GM19239 (cell line): ENCODE measurements at regions not wholly inside any gene's neighbourhood (a gene's known extent, or its start where the extent isn't known, plus 50 kb on each side); places are given as distances from the start of the nearest gene placed in this dataset.

Experiments
- DNase-seq: peaks from one replicate; pipeline ENCODE4 v3.0.0; 2011; ENCODE audit warnings: low spot score; ENCODE audit not compliant: insufficient read length
- FAIRE-seq: peaks from 2 replicates; lab custom pipeline; 2011; peaks lifted over from hg19 to GRCh38; lab: Jason Lieb, UNC

DNA sequence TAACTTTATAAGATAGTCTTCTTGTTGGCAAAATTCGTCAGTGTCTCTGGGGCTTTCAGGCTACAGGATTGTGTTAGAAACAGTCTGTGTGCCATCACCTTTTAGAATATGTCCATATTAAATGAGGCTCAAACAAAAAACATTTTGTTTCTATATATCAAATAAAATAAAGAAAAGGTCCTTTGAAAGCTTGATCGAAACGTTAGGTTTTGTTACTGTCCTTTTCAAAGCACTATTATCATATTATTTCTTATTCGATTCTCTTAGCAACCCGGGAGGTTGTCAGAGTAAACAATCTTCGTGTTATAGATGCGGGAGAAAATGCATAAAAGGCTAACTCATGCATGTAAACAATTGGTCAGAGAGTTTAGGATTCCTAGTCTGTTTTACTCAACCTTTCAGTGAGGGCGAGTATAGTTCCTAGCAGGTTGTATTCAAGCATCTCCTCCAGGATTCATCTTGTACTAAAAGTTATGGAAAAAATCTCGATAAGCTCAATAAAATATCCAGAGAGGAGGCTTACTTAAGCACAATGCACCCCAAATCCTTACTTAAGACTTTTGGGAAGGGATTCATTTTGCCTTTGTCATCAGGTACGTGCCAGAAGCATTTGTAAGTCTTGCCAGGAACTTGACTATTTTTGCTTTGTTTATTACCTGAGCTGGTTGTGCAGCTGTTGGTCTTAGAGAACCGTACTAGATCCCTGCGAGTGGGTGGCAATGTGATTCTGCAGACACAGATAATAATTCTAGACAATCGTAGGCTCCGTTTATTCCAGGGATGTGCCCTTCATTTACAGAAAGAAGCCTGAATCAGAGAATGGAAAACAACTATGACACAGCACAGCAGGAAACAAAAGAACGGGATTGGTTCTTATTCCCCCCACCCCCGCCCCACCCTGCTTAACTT lies 159.6 kb upstream of the ZNF217 start:
- no peak for DNase-seq
- no peak for FAIRE-seq

GRCh38 chr20:53752583-53752970 lies 158.9 kb upstream of the ZNF217 start:
- no peak for FAIRE-seq

GRCh38 chr20:53751620-53752318 lies 158.1 kb upstream of the ZNF217 start:
- FAIRE-seq: peak; percentile 86
- DNase-seq: no peak

More at GRCh38 chr20:53752583-53752970, 158.9 kb upstream of the ZNF217 start:
- DNase-seq: no peak

DNA sequence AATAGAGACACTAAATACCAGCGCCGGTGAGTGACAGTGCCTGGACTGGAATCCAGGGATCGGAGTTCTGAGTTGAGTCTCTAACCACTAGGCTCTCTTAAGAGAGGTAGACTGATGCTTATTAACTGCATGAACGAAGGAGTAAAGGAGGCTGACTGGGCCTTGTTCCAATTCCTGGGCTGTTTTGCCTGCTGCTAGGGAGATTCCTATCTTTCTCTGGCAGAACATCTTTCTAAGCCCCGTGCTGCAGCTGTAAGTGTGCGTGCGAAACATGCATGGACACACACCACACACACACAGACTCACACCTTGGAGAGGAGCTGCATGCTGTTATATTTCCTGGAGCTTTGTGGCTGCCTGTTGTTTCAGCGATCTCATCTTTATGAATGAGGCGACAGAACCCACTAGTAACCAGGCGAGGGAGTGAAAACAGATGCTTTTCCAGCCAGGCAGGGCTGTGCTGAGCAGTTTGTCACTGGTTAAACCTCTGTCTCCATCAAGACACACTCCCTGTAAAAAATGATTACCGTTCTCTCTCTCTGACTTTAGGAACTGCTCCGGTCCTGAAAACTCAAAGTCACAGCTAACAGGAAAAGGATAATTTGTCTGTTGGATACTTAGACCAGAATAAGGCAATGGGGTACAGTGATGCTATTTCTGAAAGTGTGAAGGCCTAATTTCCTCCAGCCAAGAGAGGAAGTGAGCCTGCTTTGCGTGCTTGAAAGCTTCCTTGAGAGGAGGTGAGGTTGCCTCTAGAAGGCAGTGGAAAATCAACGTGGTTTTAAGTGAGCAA lies 157.4 kb upstream of the ZNF217 start:
- FAIRE-seq (peak; percentile 80), DNase-seq (no peak)

GRCh38 chr20:53749499-53749898 lies 155.9 kb upstream of the ZNF217 start:
- FAIRE-seq: no peak
- no peak for DNase-seq

DNA sequence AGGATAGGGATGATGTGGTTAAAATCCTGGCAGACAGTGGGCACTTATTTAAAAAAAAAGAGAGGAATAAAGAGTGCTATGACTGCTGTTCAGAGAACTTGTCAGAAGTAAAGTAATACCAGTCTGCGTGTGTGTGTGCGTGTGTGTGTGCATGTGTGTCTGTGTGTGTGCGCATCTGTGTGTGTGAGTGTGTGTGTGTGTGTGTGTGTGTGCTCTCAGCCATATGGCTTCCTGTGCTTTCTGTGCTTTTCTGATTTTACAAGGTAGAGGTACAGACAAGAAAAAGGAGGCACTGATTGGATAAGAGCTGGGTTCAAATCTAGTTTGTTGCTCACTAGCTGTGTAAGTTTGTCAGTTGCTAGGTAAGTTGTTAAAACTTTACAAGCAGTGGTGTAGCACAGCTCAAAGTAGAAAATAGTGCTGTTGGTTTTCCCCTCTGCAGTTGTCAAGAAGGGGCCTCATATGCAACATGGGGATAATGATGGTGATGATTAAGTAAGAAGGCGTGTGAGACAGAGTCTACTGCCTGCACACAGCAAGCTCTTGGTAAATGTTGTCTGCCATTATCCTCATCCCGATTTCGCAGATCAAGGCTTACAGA lies 155.3 kb upstream of the ZNF217 start:
- no peak for DNase-seq
- FAIRE-seq: peak; percentile 8

DNA sequence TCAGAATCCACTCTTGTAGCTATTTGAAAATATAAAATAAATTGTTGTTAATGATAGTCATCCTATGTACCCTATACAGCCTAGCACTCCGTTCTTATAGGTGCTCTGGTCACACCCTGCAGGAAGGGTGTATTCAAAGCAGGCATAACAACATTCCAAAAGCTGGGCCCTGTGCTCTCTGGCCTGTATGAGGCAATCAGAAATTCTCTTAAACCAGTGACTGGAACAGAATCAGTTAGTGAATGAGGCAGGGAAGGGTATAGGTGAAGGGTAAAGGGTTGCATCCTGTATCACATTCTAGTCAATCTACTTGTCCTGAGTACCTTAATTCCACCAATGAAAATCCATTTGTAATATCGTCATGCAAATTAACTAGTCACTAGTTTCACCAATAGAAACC lies 154.5 kb upstream of the ZNF217 start:
- no peak for DNase-seq
- FAIRE-seq: no peak

- no peak for FAIRE-seq
- no peak for DNase-seq
These were observed 150.1 kb upstream of the ZNF217 start for GRCh38 chr20:53743607-53744260.

- DNase-seq (no peak), FAIRE-seq (no peak)
These were observed 149.0 kb upstream of the ZNF217 start for GRCh38 chr20:53742685-53743081.

DNA sequence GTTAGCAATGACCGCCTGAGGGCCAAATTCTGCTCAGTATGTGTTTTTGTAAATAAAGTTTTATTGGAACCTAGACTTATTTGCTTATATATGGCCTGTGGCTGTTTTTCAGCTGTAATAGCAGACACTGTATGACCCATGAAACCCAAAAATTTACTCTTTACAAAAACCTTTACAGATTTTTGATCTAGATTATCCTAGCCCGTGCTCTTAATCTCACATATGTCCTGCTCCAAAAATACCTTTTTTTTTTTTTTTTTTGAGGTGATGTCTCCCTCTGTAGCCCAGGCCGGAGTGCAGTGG lies 148.0 kb upstream of the ZNF217 start:
- no peak for FAIRE-seq

GRCh38 chr20:53739799-53740785 lies 146.5 kb upstream of the ZNF217 start:
- DNase-seq (no peak), FAIRE-seq (peak; percentile 89)

More for the DNA sequence above, 148.0 kb upstream of the ZNF217 start:
- DNase-seq: no peak

DNA sequence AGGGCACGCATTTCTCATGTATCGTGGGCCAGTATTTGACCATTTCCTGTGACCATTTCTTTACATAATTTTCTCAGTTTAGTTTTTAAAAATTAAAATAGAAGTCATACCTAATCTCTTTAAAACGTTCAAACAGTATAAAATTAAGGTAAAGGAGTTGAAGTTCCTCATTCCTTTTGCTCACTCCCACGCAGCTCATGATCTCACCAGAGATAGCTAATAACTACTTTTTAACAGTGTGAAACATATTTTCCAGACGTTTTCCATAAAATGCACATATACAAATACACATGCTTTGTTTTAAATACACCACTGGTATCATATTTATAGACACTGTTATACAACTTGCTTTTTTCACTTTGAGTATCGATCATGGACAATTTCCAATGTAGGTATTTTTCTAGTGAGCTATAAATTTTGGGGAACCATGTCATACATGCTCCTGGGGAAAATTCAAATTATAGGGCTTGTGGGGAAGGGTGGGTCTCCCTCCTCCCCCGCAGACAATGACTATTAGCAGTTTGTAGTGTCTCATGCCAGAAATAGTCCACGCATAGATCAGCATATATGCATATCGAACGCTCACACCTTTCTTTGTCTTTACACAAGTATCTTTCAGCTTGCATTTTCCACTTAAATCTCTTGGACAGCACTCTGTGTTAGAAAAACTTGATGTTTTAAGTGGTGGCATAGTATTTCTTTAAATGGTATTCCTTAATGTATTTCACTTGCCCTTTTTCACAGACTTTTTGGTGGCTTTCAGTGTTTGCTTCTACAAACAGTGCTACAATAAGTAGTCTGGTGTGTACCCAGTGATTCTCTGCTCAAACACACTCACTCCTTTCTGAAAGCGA lies 145.5 kb upstream of the ZNF217 start:
- FAIRE-seq: peak; percentile 81
- no peak for DNase-seq

DNA sequence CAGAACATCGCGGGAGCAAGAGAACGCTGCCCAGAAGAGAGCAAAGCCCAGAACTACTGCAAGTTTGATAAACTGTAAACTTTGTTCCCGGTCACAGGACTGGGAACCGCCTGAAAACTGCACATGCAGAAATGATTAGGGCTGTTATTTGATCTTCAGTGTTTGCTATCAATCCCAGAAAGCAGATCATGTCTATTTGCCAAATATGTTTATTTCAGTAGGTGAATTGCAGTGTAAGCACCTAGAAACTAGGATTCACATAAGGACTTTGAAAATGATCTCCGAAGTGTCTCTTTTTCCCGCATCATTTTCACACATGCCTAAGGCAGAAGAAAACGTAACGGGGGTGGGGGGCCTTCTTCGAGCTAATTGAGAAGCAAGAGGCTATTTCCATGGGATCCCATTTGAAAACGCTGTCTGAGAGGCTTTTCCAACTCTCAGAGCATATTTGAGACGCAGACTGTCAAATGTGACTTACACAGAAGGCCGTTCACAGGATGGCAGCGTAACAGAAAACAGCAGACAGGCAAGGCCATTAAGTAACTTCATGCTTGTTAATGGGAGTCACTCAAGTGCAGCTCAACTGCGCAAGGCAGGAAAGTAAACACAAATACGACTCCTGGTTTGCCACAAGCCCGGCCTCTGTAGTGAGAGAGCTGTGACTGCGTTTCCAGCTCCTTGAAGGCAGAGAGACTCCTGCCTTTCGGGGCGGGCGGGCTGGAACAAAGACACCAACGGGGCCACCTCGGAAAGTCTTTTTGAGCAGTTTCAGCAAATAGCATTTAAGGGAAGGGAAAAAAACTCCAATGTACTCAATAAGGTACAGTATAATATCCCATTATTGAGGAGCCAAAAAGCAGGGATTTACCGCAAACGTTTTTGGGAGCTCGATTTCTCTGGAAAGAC lies 144.7 kb upstream of the ZNF217 start:
- DNase-seq (no peak), FAIRE-seq (no peak)

GRCh38 chr20:53737396-53738038 lies 143.9 kb upstream of the ZNF217 start:
- peak; percentile 51 for FAIRE-seq
- DNase-seq: no peak

- DNase-seq (no peak), FAIRE-seq (peak; percentile 21)
These were observed 143.2 kb upstream of the ZNF217 start for GRCh38 chr20:53736757-53737395.
